ENCODE measurements at regions not wholly inside any gene's neighbourhood (a gene's known extent, or its start where the extent isn't known, plus 50 kb on each side); places are given as distances from the start of the nearest gene placed in this dataset.
"Not testable (repeated sequence)": the region's sequence is repeated elsewhere in the genome, so short reads cannot be mapped to it uniquely, and the experiment has no call there.

- not testable (repeated sequence) for DNase-seq (ENCODE audit: low read depth in 2 of 2)
These were observed 185.9 kb upstream of the ZNF644 start for GRCh38 chr1:91207691-91208090.

- not testable (repeated sequence) for DNase-seq (ENCODE audit: low read depth in 2 of 2)
These were observed 182.3 kb upstream of the ZNF644 start for GRCh38 chr1:91204150-91204549.

- no peak for DNase-seq (ENCODE audit: low read depth in 2 of 2)
These were observed 179.9 kb upstream of the ZNF644 start for GRCh38 chr1:91201694-91202093.

DNA sequence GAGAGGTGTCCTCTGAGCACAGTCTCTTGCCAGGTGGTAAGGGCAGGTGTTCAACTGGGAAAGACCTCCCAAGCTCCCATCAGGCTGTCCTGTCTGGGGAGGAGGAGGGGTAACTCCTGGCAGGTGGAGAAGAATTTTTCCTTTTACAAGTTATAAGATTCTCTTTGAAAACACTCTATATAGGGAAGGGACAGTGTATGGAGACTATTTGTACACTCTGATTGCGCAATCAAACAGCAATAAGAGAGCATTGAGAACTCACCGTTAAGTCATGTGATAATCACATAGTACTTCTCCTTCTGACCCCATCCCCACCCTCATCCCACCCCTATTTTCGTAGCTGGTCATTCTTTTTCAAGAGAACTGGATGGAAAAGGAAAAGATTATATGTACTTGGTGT lies 179.3 kb upstream of the ZNF644 start:
- DNase-seq (ENCODE audit: low read depth in 2 of 2): no peak

GRCh38 chr1:91200675-91201074 lies 178.8 kb upstream of the ZNF644 start:
- no peak for DNase-seq (ENCODE audit: low read depth in 2 of 2)

DNA sequence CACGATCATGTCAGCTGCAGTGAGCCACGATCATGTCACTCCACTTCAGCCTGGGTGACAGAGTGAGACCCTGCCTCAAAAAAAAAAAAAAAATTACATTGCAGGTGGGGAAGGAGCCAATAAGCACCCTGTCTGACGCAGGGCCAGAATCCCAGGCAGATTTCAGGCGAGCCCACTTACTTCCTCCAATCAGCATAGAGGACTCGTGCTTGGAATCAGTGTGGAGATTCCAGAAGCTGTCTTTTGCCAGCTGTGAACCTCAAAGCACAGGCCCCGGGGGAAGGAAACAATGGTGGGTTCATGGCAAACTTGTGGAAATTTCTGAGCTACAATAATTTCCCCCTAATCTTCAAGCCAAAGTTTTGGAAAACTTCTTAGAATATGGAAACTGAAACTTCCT lies 178.2 kb upstream of the ZNF644 start:
- no peak for DNase-seq (ENCODE audit: low read depth in 2 of 2)

- DNase-seq (ENCODE audit: low read depth in 2 of 2): no peak
These were observed 169.2 kb upstream of the ZNF644 start for GRCh38 chr1:91190996-91191395.

DNA sequence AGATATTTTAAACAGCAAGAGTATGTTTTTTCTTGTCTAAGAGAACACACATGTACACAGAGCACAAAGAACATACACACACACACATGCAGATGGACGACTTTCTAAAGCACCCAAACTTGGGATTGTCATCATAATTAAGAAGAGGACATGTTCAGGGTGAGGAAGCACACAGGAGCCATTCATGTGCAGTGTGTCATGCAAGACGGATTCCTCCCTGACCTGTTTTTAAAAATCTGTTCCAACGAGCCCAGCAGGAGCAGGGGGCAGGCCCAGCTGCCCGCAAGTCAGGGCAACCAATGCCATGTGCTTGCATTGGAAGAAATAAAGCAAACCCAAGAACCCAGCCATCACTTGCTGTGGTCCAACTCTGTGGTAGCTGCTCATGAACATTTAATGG lies 167.3 kb upstream of the ZNF644 start:
- DNase-seq (ENCODE audit: low read depth in 2 of 2): no peak

- not testable (repeated sequence) for DNase-seq (ENCODE audit: low read depth in 2 of 2)
These were observed 161.0 kb upstream of the ZNF644 start for GRCh38 chr1:91182807-91183206.

- DNase-seq (ENCODE audit: low read depth in 2 of 2): no peak
These were observed 154.4 kb upstream of the ZNF644 start for GRCh38 chr1:91176250-91176649.

GRCh38 chr1:91174734-91175133 lies 152.9 kb upstream of the ZNF644 start:
- DNase-seq (ENCODE audit: low read depth in 2 of 2): no peak

DNA sequence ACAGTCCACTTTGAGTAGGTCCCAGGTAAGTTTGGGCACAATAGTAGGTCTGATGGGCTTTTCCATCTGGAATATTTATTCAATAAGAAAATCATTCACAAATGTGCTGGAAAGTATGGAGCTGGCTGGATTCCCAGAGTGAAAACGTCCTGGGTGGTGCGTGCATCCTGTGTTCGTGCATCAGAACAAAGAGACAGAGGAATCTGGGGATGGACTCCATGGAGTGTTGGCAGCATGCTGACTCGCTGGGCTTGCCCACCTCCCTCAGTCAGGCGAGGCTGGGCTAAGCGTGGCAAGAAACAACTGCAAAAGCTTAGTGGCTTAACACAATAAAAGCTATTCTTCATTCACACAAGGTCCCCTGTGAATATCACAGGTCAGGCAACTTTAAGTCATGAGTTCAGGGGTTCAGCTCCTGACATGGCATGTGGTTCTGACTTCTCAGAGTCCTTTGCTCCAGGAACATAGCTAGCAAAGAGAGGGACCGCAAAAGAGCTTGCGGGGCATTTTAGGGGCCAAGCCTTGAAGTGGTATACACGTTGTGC lies 151.6 kb upstream of the ZNF644 start:
- DNase-seq (ENCODE audit: low read depth in 2 of 2): no peak

DNA sequence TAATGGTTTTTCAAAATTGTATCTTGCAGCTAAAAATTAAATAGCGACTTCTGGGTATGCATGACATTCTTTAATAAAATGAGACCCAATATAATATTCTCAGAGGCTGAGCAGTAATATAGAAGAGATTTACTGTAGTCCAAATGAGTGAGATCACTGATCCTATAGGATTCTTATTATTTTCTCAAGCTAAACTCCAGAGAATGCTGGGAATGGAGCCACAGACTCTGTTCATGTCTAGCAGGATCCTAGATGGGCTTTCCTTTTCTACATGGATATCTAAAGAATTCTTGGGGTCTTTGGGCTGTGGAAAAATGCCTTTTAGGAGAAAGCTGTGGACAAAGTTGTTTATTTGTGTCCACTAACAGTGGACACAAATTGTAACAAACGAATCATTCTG lies 150.7 kb upstream of the ZNF644 start:
- no peak for DNase-seq (ENCODE audit: low read depth in 2 of 2)

DNA sequence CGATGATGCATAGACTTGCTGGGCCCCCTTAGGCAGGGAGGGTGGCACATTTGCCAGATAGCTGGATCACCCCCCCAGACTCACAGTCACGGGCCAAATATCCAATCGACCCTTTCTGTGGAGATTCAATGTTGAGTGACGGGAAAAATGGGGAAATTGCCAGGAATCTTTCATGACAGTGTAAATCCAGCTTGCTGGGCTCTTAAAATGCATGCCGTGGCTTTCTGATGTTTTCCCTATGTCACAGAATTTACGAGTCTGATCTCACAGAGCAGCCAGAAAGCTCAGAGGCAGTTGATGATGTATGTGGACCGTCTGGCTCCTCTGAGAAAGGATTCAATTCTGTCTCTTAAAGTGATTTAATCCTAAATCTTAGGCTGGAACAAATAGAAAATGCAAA lies 150.1 kb upstream of the ZNF644 start:
- DNase-seq (ENCODE audit: low read depth in 2 of 2): no peak

DNA sequence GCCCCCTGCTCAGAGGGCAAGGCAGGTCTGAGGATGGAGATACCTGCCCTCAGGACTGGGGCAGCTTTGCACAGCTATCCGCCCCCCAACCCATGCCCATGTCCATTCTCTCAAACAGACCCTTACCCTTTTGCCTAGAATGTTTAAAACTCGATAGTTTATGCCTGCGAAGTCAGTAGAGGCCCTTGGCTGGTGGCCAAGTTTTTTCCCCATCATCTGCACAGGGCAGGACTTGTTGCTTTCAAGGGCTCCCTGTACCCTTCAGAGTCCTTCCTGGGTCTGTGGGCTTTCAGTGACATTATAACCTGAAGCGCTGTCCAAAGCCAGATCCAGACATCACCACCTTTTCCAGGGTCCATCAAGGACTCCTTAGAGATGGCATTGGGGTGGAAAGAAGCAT lies 148.7 kb upstream of the ZNF644 start:
- DNase-seq (ENCODE audit: low read depth in 2 of 2): no peak

GRCh38 chr1:91166106-91166712 lies 144.4 kb upstream of the ZNF644 start:
- peak in 1 of 2 donors; percentile 17 for DNase-seq (ENCODE audit: low read depth in 2 of 2)

DNA sequence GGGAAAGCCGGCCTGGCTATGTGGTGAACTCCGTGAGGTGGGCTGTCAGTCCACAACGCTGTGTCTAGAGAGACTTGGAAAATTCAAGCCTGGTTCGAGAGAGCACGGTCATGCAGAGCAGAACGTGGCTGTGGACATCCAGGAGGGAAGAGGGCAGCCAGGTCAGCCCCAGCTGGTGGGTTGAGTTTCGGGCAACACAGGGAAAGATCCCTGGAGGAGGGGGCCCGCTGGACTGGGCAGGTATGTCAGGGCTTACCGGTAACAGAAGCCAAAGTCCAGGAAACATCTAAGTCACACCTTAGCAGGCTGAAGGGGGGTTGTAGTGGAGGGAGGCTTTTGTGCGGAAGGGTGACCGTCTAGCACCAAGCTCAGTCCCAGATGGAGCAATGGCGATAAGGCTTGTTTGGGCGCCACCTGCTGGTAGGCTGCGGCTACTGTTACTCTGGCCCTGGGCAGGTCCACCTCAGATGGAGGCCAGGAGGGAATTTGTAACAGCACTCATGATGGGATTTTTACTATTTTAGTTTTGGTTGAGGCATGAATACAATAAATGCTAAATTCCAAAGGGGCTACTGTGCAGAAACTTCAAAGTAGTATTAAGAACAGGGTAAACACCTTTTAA lies 143.3 kb upstream of the ZNF644 start:
- DNase-seq (ENCODE audit: low read depth in 2 of 2): peak; percentile 40 to 59

DNA sequence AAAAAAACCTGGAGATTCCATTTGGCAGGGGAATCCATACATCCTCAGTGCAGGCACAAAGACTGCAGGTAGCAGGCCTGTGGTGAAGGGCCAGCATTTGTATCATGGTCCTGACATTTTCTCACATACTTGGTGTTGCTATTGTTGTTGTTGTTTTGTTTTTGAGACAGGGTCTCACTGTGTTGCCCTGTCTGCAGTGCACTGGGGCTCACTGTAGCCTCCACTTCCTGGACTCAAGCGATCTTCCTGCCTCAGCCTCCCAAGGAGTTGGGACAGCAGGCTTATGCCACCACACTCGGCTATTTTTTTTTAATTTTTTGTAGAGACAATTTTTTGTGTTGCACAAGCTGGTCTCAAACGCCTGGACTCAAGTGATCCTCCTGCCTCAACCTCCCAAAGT lies 140.8 kb upstream of the ZNF644 start:
- no peak for DNase-seq (ENCODE audit: low read depth in 2 of 2)

DNA sequence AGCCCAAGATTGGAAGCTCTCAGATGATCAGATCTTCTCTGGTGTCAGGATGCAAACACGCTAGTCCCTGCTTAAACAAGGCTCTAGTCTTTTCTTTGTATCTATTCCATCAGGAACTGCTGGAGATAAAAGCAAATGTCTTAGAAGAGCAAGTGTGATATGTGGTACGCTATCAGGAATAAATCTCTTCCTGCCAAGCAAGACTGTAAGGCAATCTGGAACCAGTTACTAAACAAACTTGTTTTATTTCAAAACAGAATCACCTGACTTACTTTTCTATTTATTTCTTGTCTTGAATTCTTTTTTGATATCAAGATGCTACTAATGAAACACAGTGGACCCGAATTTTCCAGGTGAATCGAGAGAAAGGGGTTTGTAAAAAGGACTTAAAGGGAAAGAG lies 139.9 kb upstream of the ZNF644 start:
- DNase-seq (ENCODE audit: low read depth in 2 of 2): no peak

GRCh38 chr1:91161166-91161565 lies 139.3 kb upstream of the ZNF644 start:
- DNase-seq (ENCODE audit: low read depth in 2 of 2): no peak

DNA sequence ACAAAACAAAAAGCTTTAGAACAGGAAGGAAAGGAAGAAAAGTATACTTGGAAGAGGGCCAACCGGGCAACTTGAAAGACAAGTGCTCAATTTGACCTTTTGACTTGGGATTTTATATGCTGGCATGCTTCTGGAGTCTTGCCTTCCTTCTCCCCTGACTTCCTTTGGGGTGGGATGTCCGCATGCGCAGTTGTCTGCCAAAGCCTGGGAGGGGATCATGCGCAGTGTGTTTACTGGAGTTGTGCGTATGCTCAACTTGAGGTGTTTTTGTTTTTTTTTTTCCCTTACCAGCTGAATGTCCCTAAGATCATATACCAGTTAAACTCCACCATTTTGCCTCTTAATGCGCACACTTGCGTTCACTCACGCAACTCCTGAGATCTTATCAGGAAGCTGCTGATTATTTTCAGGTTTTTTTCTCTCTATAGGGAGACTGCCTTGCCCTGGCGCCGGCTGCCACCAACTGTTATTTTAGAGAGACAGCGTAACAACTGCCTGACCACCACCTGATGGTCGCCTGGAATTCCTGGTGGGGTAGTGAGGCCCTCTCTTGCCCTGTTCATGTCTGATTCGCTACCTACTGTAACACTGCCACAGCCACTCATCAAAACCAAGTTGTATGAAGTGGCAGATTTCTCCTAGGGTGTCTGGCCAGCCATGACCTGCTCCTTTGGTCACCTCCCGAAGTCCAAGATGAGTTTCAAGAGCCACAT lies 138.7 kb upstream of the ZNF644 start:
- no peak for DNase-seq (ENCODE audit: low read depth in 2 of 2)

DNA sequence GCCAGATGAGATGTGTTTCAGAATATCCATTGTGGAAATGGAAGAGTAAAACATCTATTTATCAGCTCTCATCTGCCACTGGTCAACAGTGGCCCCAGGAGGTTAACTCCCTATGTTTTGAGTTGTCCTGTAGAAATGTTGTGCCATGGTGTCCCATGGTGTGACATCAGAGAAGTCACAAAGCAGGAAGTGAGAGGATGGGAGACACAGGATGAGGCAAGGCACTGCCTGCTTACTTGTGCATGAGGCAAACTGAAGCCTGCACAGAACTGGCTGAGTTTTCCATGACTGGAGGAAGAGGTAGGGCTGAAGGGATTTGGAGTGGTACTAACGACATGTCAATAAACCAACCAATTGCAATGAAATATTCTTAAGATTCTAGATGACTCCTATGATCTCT lies 131.5 kb upstream of the ZNF644 start:
- no peak for DNase-seq (ENCODE audit: low read depth in 2 of 2)

- DNase-seq (ENCODE audit: low read depth in 2 of 2): no peak
These were observed 130.5 kb upstream of the ZNF644 start for GRCh38 chr1:91152331-91152730.

Data from stimulated activated CD4-positive, alpha-beta T cell treated with anti-CD3 and anti-CD28 coated beads, Interleukin-15, amount 100 ng/mL, for 48 hours (primary cell).